ENCODE measurements at regions not wholly inside any gene's neighbourhood (a gene's known extent, or its start where the extent isn't known, plus 50 kb on each side); places are given as distances from the start of the nearest gene placed in this dataset.

- TF ChIP-seq POU6F1 (CRISPR knock-in tag; IDR thresholded peaks at IDR 0.05; ENCODE audit: borderline replicate concordance, low read depth) (no peak), PATZ1 (CRISPR knock-in tag; IDR thresholded peaks at IDR 0.05; ENCODE audit: borderline replicate concordance) (no peak), ARNTL (CRISPR knock-in tag; IDR thresholded peaks at IDR 0.05; ENCODE audit: borderline replicate concordance, low read depth) (no peak)
Observed at GRCh38 chr13:33925563-33925962, 107.6 kb downstream of the RFC3 start.

Data from SK-N-SH treated with all-trans-retinoic acid at 6 μM for 48 hours (cell line).